ENCODE measurements at regions not wholly inside any gene's neighbourhood (a gene's known extent, or its start where the extent isn't known, plus 50 kb on each side); places are given as distances from the start of the nearest gene placed in this dataset.
"Not testable (repeated sequence)": the region's sequence is repeated elsewhere in the genome, so short reads cannot be mapped to it uniquely, and the experiment has no call there.

- DNase-seq (ENCODE audit: low read depth, low spot score) = no peak
These were observed 270.6 kb downstream of the CYRIA start for GRCh38 chr2:16394986-16395550.

- peak; percentile 16 for DNase-seq (ENCODE audit: low read depth, low spot score)
These were observed 271.3 kb downstream of the CYRIA start for GRCh38 chr2:16394072-16394985.

- DNase-seq (ENCODE audit: low read depth, low spot score) = no peak
These were observed 272.0 kb downstream of the CYRIA start for GRCh38 chr2:16393500-16394071.

- DNase-seq (ENCODE audit: low read depth, low spot score) = peak; percentile 27
These were observed 272.8 kb downstream of the CYRIA start for GRCh38 chr2:16392647-16393499.

GRCh38 chr2:16391986-16392385 lies 273.6 kb downstream of the CYRIA start:
- DNase-seq (ENCODE audit: low read depth, low spot score) = no peak

GRCh38 chr2:16390561-16390960 lies 275.1 kb downstream of the CYRIA start:
- DNase-seq (ENCODE audit: low read depth, low spot score) = no peak

- no peak for DNase-seq (ENCODE audit: low read depth, low spot score)
These were observed 276.0 kb downstream of the CYRIA start for GRCh38 chr2:16389611-16390010.

GRCh38 chr2:16388199-16388830 lies 277.3 kb downstream of the CYRIA start:
- peak; percentile 29 for DNase-seq (ENCODE audit: low read depth, low spot score)

GRCh38 chr2:16387461-16387984 lies 278.1 kb downstream of the CYRIA start:
- DNase-seq (ENCODE audit: low read depth, low spot score) = no peak

GRCh38 chr2:16386431-16386830 lies 279.2 kb downstream of the CYRIA start:
- DNase-seq (ENCODE audit: low read depth, low spot score) = no peak

GRCh38 chr2:16386031-16386430 lies 279.6 kb downstream of the CYRIA start:
- DNase-seq (ENCODE audit: low read depth, low spot score) = no peak

GRCh38 chr2:16385341-16385740 lies 280.3 kb downstream of the CYRIA start:
- DNase-seq (ENCODE audit: low read depth, low spot score) = no peak

GRCh38 chr2:16383411-16383810 lies 282.2 kb downstream of the CYRIA start:
- no peak for DNase-seq (ENCODE audit: low read depth, low spot score)

- no peak for DNase-seq (ENCODE audit: low read depth, low spot score)
These were observed 283.2 kb downstream of the CYRIA start for GRCh38 chr2:16382451-16382850.

GRCh38 chr2:16381511-16381910 lies 284.1 kb downstream of the CYRIA start:
- DNase-seq (ENCODE audit: low read depth, low spot score) = no peak

- not testable (repeated sequence) for DNase-seq (ENCODE audit: low read depth, low spot score)
These were observed 285.7 kb downstream of the CYRIA start for GRCh38 chr2:16379901-16380300.

GRCh38 chr2:16379061-16379460 lies 286.6 kb downstream of the CYRIA start:
- not testable (repeated sequence) for DNase-seq (ENCODE audit: low read depth, low spot score)

- no peak for DNase-seq (ENCODE audit: low read depth, low spot score)
These were observed 287.6 kb downstream of the CYRIA start for GRCh38 chr2:16378031-16378430.

- no peak for DNase-seq (ENCODE audit: low read depth, low spot score)
These were observed 289.7 kb downstream of the CYRIA start for GRCh38 chr2:16375981-16376380.

GRCh38 chr2:16375351-16375750 lies 290.3 kb downstream of the CYRIA start:
- DNase-seq (ENCODE audit: low read depth, low spot score) = no peak

GRCh38 chr2:16374671-16375070 lies 291.0 kb downstream of the CYRIA start:
- DNase-seq (ENCODE audit: low read depth, low spot score) = no peak

Measured in ELF-1 (cell line).